ENCODE measurements at regions not wholly inside any gene's neighbourhood (a gene's known extent, or its start where the extent isn't known, plus 50 kb on each side); places are given as distances from the start of the nearest gene placed in this dataset.

DNA sequence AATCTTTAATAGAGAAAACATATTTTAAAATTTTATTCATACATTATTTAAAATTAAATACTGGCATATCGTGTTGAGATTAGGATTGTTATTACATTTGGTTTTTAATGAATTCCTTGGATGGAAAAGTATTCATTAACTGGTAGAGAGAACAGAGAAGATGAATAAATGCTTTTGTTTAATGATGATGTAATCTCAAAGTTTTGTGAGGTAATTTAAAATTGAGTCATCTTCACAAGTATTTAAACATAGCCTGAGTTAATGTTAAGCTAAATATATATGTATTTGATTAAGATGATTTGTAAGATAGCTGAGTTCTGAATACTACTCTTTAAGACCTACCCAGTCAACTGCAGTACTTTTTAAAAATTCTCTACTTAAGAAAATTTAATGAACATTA, 713.4 kb upstream of the VRK2 start:
- Histone ChIP-seq H3K36me3 (ENCODE audit: control insufficient read depth, insufficient read depth, low read length) (no peaks in the 10 kb centered on the region), H3K4me1 (peaks cover 12% of the 10 kb centered on the region), H3K27me3 (replicated peaks; ENCODE audit: control insufficient read depth, insufficient read depth, low read length) (no peaks in the 10 kb centered on the region), H3K4me3 (ENCODE audit: low read depth, low read length) (no peak overlapping the region), H3K9me3 (no peaks in the 10 kb centered on the region)
- ChIA-PET POLR2A (no interaction called here), CTCF (no interaction called here)
- TF ChIP-seq, protein P1, sequence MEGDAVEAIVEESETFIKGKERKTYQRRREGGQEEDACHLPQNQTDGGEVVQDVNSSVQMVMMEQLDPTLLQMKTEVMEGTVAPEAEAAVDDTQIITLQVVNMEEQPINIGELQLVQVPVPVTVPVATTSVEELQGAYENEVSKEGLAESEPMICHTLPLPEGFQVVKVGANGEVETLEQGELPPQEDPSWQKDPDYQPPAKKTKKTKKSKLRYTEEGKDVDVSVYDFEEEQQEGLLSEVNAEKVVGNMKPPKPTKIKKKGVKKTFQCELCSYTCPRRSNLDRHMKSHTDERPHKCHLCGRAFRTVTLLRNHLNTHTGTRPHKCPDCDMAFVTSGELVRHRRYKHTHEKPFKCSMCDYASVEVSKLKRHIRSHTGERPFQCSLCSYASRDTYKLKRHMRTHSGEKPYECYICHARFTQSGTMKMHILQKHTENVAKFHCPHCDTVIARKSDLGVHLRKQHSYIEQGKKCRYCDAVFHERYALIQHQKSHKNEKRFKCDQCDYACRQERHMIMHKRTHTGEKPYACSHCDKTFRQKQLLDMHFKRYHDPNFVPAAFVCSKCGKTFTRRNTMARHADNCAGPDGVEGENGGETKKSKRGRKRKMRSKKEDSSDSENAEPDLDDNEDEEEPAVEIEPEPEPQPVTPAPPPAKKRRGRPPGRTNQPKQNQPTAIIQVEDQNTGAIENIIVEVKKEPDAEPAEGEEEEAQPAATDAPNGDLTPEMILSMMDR (IDR thresholded peaks at IDR 0.05; ENCODE audit: insufficient read depth in 1 of 2, low read depth in 1 of 2, low read length in 1 of 2, severe bottlenecking in 1 of 2, unreplicated experiment in 1 of 2): no peak
- H3K27me3 Mint-ChIP-seq (ENCODE audit: insufficient read depth, unreplicated experiment): no peaks in the 10 kb centered on the region
- no peak for DNase-seq
- BruUV-seq (replicated peaks): no TSS peak
- no peaks in the 10 kb centered on the region for H3K4me1 Mint-ChIP-seq (ENCODE audit: low read depth, unreplicated experiment)
- no peak overlapping the region for H3K4me3 Mint-ChIP-seq (ENCODE audit: unreplicated experiment)
- no peaks in the 10 kb centered on the region for H3K36me3 Mint-ChIP-seq (ENCODE audit: insufficient read depth, unreplicated experiment)
- no peaks in the 10 kb centered on the region for H3K9me3 Mint-ChIP-seq (ENCODE audit: unreplicated experiment)
- intact Hi-C loops (cut with micrococcal nuclease; ENCODE audit: unreplicated experiment): no loop called here
- no peak overlapping the region for H3K27ac Mint-ChIP-seq (ENCODE audit: unreplicated experiment)

DNA sequence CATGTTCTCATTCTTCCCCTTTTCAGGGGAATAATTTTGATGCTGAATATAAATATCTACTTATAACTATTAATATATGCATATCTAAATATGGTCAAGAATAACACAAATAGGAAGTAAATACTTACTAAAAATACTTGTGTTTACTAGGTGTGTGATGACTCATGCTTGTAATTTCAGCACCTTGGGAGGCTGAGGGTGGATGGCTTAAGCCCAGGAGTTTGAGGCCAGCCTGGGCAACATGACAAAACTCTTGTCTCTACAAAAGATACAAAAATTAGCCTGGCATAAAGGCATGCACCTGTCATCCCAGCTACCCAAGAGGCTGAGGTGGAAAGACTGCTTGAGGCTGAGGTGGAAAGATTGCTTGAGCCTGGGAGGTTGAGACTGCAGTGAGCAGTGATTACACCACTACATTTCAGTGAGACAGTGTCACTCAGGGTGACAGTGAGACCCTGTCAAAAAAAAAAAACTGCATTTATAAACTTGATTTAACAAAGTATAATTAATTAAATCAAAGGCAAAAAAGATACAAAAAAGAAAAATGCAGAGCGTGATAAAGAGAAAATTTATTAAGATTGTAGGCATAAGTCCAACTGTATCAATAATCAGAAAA, 703.1 kb upstream of the VRK2 start:
- H3K4me3 ChIP-seq (ENCODE audit: low read depth, low read length): no peak overlapping the region
- H3K27me3 ChIP-seq (replicated peaks; ENCODE audit: control insufficient read depth, insufficient read depth, low read length): no peaks in the 10 kb centered on the region
- no TSS peak for BruUV-seq (replicated peaks)
- Mint-ChIP-seq H3K27me3 (ENCODE audit: insufficient read depth, unreplicated experiment) (no peaks in the 10 kb centered on the region), H3K4me1 (ENCODE audit: low read depth, unreplicated experiment) (no peaks in the 10 kb centered on the region), H3K9me3 (ENCODE audit: unreplicated experiment) (peaks cover 20% of the 10 kb centered on the region), H3K27ac (ENCODE audit: unreplicated experiment) (no peak overlapping the region), H3K4me3 (ENCODE audit: unreplicated experiment) (no peak overlapping the region), H3K36me3 (ENCODE audit: insufficient read depth, unreplicated experiment) (no peaks in the 10 kb centered on the region)
- DNase-seq: no peak
- no peaks in the 10 kb centered on the region for H3K36me3 ChIP-seq (ENCODE audit: control insufficient read depth, insufficient read depth, low read length)
- TF ChIP-seq, protein P1 (IDR thresholded peaks at IDR 0.05; ENCODE audit: insufficient read depth in 1 of 2, low read depth in 1 of 2, low read length in 1 of 2, severe bottlenecking in 1 of 2, unreplicated experiment in 1 of 2): no peak
- ChIA-PET CTCF (no interaction called here), POLR2A (no interaction called here)
- intact Hi-C loops (cut with micrococcal nuclease; ENCODE audit: unreplicated experiment): no loop called here
- no peaks in the 10 kb centered on the region for H3K4me1 ChIP-seq
- H3K9me3 ChIP-seq: peaks cover 7% of the 10 kb centered on the region

DNA sequence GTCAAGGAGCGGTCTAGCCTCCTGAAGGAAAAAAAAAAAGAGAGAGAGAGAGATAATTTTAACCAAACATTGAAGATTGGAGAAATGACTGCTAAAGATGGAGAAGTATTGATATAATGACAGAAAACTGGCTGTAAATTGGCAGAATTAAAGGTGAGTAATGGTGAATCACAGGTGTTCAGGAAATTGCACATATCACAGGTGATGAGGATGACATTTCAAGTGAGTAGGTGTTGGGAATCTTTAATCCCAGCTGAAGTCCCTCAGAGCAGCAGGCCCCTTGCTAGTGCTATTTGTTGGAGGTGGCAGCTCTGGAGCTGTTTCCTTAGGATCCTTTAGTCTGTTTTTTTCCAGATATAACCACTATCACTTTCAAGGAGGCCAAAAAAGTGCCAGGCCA, 678.4 kb upstream of the VRK2 start:
- DNase-seq: no peak
- no peaks in the 10 kb centered on the region for H3K27me3 Mint-ChIP-seq (ENCODE audit: insufficient read depth, unreplicated experiment)
- H3K4me3 ChIP-seq (ENCODE audit: low read depth, low read length): no peak overlapping the region
- no TSS peak for BruUV-seq (replicated peaks)
- H3K4me3 Mint-ChIP-seq (ENCODE audit: unreplicated experiment): no peak overlapping the region
- TF ChIP-seq, protein P1 (IDR thresholded peaks at IDR 0.05; ENCODE audit: insufficient read depth in 1 of 2, low read depth in 1 of 2, low read length in 1 of 2, severe bottlenecking in 1 of 2, unreplicated experiment in 1 of 2): no peak
- CTCF ChIA-PET: no interaction called here
- H3K27me3 ChIP-seq (replicated peaks; ENCODE audit: control insufficient read depth, insufficient read depth, low read length): no peaks in the 10 kb centered on the region
- H3K27ac Mint-ChIP-seq (ENCODE audit: unreplicated experiment): no peak overlapping the region
- peaks cover 12% of the 10 kb centered on the region for H3K9me3 Mint-ChIP-seq (ENCODE audit: unreplicated experiment)
- no peaks in the 10 kb centered on the region for H3K36me3 Mint-ChIP-seq (ENCODE audit: insufficient read depth, unreplicated experiment)
- no peaks in the 10 kb centered on the region for H3K9me3 ChIP-seq
- POLR2A ChIA-PET: no interaction called here
- H3K4me1 Mint-ChIP-seq (ENCODE audit: low read depth, unreplicated experiment): peaks cover 8% of the 10 kb centered on the region
- intact Hi-C loops (cut with micrococcal nuclease; ENCODE audit: unreplicated experiment): no loop called here
- no peaks in the 10 kb centered on the region for H3K36me3 ChIP-seq (ENCODE audit: control insufficient read depth, insufficient read depth, low read length)
- H3K4me1 ChIP-seq: peaks cover 29% of the 10 kb centered on the region

All from Caco-2 (cell line).